ENCODE measurements at regions not wholly inside any gene's neighbourhood (a gene's known extent, or its start where the extent isn't known, plus 50 kb on each side); places are given as distances from the start of the nearest gene placed in this dataset.

GRCh38 chr9:106149956-106150355 is 455.6 kb downstream of the TMEM38B start:
- TF ChIP-seq, protein P1, sequence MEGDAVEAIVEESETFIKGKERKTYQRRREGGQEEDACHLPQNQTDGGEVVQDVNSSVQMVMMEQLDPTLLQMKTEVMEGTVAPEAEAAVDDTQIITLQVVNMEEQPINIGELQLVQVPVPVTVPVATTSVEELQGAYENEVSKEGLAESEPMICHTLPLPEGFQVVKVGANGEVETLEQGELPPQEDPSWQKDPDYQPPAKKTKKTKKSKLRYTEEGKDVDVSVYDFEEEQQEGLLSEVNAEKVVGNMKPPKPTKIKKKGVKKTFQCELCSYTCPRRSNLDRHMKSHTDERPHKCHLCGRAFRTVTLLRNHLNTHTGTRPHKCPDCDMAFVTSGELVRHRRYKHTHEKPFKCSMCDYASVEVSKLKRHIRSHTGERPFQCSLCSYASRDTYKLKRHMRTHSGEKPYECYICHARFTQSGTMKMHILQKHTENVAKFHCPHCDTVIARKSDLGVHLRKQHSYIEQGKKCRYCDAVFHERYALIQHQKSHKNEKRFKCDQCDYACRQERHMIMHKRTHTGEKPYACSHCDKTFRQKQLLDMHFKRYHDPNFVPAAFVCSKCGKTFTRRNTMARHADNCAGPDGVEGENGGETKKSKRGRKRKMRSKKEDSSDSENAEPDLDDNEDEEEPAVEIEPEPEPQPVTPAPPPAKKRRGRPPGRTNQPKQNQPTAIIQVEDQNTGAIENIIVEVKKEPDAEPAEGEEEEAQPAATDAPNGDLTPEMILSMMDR (IDR thresholded peaks at IDR 0.05; ENCODE audit: poor library complexity), result no peak
- TF ChIP-seq EZH2phosphoT487 (IDR thresholded peaks at IDR 0.05; ENCODE audit: low read depth, severe bottlenecking, unreplicated experiment) (no peak), EZH2 (IDR thresholded peaks at IDR 0.05; ENCODE audit: borderline replicate concordance) (no peak)

Measured in hepatocyte (in vitro differentiated cells).